GM23338 (cell line): ENCODE measurements at regions not wholly inside any gene's neighbourhood (a gene's known extent, or its start where the extent isn't known, plus 50 kb on each side); places are given as distances from the start of the nearest gene placed in this dataset.

Experiments
- ATAC-seq: fragments of 200-7000 bp; cut with Tn5 transposase; 3 replicates; pipeline ENCODE4 v1.9.1; 2020
- DNase-seq: peaks from one replicate; pipeline ENCODE4 v3.0.0-alpha.2; 2015; ENCODE audit warnings: low spot score
- H2AFZ ChIP-seq: fragments of 200-600 bp; sonication (generic); 2 replicates; pipeline ENCODE4 v1.8.0; 2016; ENCODE audit warnings: antibody characterized with exemption, mild to moderate bottlenecking, moderate library complexity
- H3F3A ChIP-seq: fragments of 200-600 bp; sonication (generic); replicated peaks from 2 replicates; pipeline ENCODE4 v1.8.0; 2017; ENCODE audit warnings: antibody characterized with exemption, mixed run types, low read depth
- H3K27ac ChIP-seq: fragments of 200-600 bp; sonication (generic); 2 replicates; pipeline ENCODE4 v1.6.1; 2016; ENCODE audit warnings: low read depth
- H3K27me3 ChIP-seq: fragments of 200-600 bp; sonication (generic); 2 replicates; pipeline ENCODE4 v1.8.0; 2016; ENCODE audit warnings: mild to moderate bottlenecking, mixed run types, moderate library complexity; ENCODE audit not compliant: insufficient read depth
- H3K36me3 ChIP-seq: fragments of 200-600 bp; sonication (generic); 2 replicates; pipeline ENCODE4 v1.8.0; 2016; ENCODE audit warnings: mild to moderate bottlenecking; ENCODE audit not compliant: insufficient read depth
- H3K4me1 ChIP-seq: fragments of 200-600 bp; sonication (generic); 2 replicates; pipeline ENCODE4 v1.8.0; 2016; ENCODE audit warnings: mild to moderate bottlenecking, moderate library complexity; ENCODE audit not compliant: insufficient read depth
- H3K4me2 ChIP-seq: fragments of 200-600 bp; sonication (generic); 2 replicates; pipeline ENCODE4 v1.7.1; 2017; ENCODE audit warnings: mixed run types
- H3K4me3 ChIP-seq: fragments of 200-600 bp; sonication (generic); 2 replicates; pipeline ENCODE4 v1.6.1; 2016; ENCODE audit warnings: mixed run types
- H3K79me2 ChIP-seq: fragments of 200-600 bp; sonication (generic); replicated peaks from 2 replicates; pipeline ENCODE4 v1.8.0; 2017; ENCODE audit warnings: mild to moderate bottlenecking; ENCODE audit not compliant: insufficient read depth
- H3K9me2 ChIP-seq: fragments of 200-600 bp; sonication (generic); 2 replicates; pipeline ENCODE4 v1.8.0; 2017; ENCODE audit not compliant: insufficient read depth
- H4K20me1 ChIP-seq: fragments of 200-600 bp; sonication (generic); replicated peaks from 2 replicates; pipeline ENCODE4 v1.8.0; 2017; ENCODE audit warnings: mild to moderate bottlenecking; ENCODE audit not compliant: insufficient read depth
- H3K27ac Mint-ChIP-seq: 2 replicates; pipeline ENCODE4 v1.8.0; 2020; ENCODE audit warnings: inconsistent platforms, mild to moderate bottlenecking, moderate library complexity, mixed read lengths
- H3K27me3 Mint-ChIP-seq: 3 replicates; pipeline ENCODE4 v1.8.0; 2022; ENCODE audit warnings: low read depth, mild to moderate bottlenecking, moderate library complexity, mixed read lengths, inconsistent platforms; ENCODE audit not compliant: insufficient read depth, poor library complexity
- H3K36me3 Mint-ChIP-seq: 3 replicates; pipeline ENCODE4 v1.8.0; 2021; ENCODE audit warnings: low read depth, mild to moderate bottlenecking, inconsistent platforms, moderate library complexity, mixed read lengths
- H3K4me1 Mint-ChIP-seq: 3 replicates; pipeline ENCODE4 v1.8.0; 2020; ENCODE audit warnings: mild to moderate bottlenecking, inconsistent platforms, mixed read lengths
- H3K4me3 Mint-ChIP-seq: 3 replicates; pipeline ENCODE4 v1.8.0; 2021; ENCODE audit warnings: moderate library complexity, mild to moderate bottlenecking, inconsistent platforms, mixed read lengths
- H3K9me3 Mint-ChIP-seq: 3 replicates; pipeline ENCODE4 v1.8.0; 2020; ENCODE audit warnings: moderate library complexity, mild to moderate bottlenecking, inconsistent platforms, mixed read lengths
- CREB1 ChIP-seq: fragments of 250-450 bp; sonication (Bioruptor Pico); IDR thresholded peaks from 2 replicates; pipeline ENCODE4 v1.5.0; 2020; ENCODE audit warnings: low read depth, mild to moderate bottlenecking, moderate library complexity
- EZH2 ChIP-seq: fragments of 200-600 bp; sonication (generic); IDR thresholded peaks from one replicate; pipeline ENCODE4 v1.8.0; 2017; ENCODE audit warnings: antibody characterized with exemption, mild to moderate bottlenecking, low read depth; ENCODE audit not compliant: unreplicated experiment
- EZH2phosphoT487 ChIP-seq: fragments of 200-600 bp; sonication (generic); IDR thresholded peaks from one replicate; pipeline ENCODE4 v1.8.1; 2018; ENCODE audit warnings: antibody characterized with exemption; ENCODE audit not compliant: unreplicated experiment
- JUNB ChIP-seq: IDR thresholded peaks from one replicate; pipeline ENCODE4 v1.6.1; 2016; ENCODE audit warnings: antibody characterized with exemption; ENCODE audit not compliant: unreplicated experiment
- NANOG ChIP-seq: IDR thresholded peaks from 2 replicates; pipeline ENCODE4 v1.6.1; 2016; ENCODE audit warnings: antibody characterized with exemption, borderline replicate concordance
- POLR2AphosphoS5 ChIP-seq: IDR thresholded peaks from 2 replicates; pipeline ENCODE4 v1.6.1; 2016; ENCODE audit warnings: antibody characterized with exemption, low read depth
- STAT1 ChIP-seq: IDR thresholded peaks from one replicate; pipeline ENCODE4 v1.6.1; 2016; ENCODE audit warnings: antibody characterized with exemption; ENCODE audit not compliant: unreplicated experiment
- ZNF114 ChIP-seq: fragments of 250-450 bp; sonication (Bioruptor Pico); IDR thresholded peaks from 2 replicates; pipeline ENCODE4 v1.5.0; 2020; ENCODE audit warnings: mild to moderate bottlenecking, moderate library complexity
- ZNF331 ChIP-seq: fragments of 250-450 bp; sonication (Bioruptor Pico); IDR thresholded peaks from 2 replicates; pipeline ENCODE4 v1.5.0; 2020; ENCODE audit warnings: low read depth, mild to moderate bottlenecking, moderate library complexity
- TF ChIP-seq, protein P1 (sequence below): fragments of 250-450 bp; sonication (Bioruptor Pico); IDR thresholded peaks from 2 replicates; pipeline ENCODE4 v1.5.0; 2020; ENCODE audit warnings: mild to moderate bottlenecking, moderate library complexity
- TF ChIP-seq, protein P2 (sequence below), 2 experiments: fragments of 200-600 bp in 1 of 2; sonication (generic) in 1 of 2; conservative IDR thresholded peaks; 2 replicates each; pipeline versions ENCODE4 v1.5.1 to v1.6.1; 2016 to 2017; ENCODE audit warnings: antibody characterized with exemption in 2 of 2, low read depth in 2 of 2, mild to moderate bottlenecking in 2 of 2, moderate library complexity in 1 of 2
- TF ChIP-seq, protein P3 (sequence below): IDR thresholded peaks from 2 replicates; pipeline ENCODE4 v1.6.1; 2016; ENCODE audit warnings: antibody characterized with exemption
- TF ChIP-seq, protein P4 (sequence below): IDR thresholded peaks from one replicate; pipeline ENCODE4 v1.6.1; 2018; ENCODE audit warnings: antibody characterized with exemption; ENCODE audit not compliant: unreplicated experiment

DNA sequence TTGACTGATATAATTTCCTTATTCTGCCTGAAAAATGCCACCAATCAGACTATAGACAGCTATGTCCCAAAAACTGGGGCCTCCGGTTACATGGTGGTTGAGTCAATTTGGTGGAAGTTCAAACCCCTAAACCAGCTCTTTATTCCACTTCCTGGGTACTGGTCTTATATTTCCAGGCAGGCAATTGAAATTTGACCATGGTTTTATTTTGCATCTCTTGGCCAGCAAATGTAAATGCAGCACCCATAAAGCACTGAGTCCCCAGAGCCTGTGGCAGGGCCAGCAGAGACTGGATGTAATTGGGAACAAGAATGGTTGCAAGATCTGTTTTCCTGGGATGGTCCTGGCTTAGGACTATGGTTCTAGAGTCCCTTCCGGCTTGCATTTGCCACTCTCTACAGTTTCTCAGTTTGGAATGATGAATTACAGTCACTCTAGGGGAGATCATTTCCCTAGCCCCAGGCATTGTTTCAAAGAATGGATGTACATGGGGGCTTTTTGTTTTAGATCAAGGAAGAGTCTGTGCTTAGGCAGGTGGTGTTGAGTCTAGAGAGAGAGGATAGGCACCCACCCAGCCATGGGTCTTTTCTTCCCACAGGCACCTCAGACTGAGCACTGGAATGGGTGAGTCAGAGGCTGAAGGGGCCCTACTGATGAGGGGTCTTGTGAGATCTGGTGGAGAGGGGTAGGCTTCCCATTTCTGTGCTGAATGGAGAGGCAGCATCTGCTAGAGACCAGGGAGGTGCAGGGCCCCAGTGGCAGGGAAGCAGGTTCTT lies 108.4 kb upstream of the CDC42EP3 start:
- Histone ChIP-seq H3K9me2 (no peaks in the 10 kb centered on the region), H4K20me1 (no peaks in the 10 kb centered on the region), H3K4me3 (no peak overlapping the region), H3K4me2 (no peak overlapping the region), H3K27ac (no peak overlapping the region), H3K36me3 (no peaks in the 10 kb centered on the region), H3F3A (no peaks in the 10 kb centered on the region), H2AFZ (no peak overlapping the region), H3K79me2 (no peaks in the 10 kb centered on the region), H3K27me3 (no peaks in the 10 kb centered on the region), H3K4me1 (no peaks in the 10 kb centered on the region)
- peaks cover 4% of the 10 kb centered on the region for H3K27me3 Mint-ChIP-seq
- H3K36me3 Mint-ChIP-seq, result peaks cover 8% of the 10 kb centered on the region
- peaks cover 10% of the 10 kb centered on the region for H3K9me3 Mint-ChIP-seq
- no peak for TF ChIP-seq ZNF331
- no peak for TF ChIP-seq CREB1 (CRISPR knock-in tag)
- TF ChIP-seq EZH2, result no peak
- no peak for TF ChIP-seq STAT1
- TF ChIP-seq, protein P1, sequence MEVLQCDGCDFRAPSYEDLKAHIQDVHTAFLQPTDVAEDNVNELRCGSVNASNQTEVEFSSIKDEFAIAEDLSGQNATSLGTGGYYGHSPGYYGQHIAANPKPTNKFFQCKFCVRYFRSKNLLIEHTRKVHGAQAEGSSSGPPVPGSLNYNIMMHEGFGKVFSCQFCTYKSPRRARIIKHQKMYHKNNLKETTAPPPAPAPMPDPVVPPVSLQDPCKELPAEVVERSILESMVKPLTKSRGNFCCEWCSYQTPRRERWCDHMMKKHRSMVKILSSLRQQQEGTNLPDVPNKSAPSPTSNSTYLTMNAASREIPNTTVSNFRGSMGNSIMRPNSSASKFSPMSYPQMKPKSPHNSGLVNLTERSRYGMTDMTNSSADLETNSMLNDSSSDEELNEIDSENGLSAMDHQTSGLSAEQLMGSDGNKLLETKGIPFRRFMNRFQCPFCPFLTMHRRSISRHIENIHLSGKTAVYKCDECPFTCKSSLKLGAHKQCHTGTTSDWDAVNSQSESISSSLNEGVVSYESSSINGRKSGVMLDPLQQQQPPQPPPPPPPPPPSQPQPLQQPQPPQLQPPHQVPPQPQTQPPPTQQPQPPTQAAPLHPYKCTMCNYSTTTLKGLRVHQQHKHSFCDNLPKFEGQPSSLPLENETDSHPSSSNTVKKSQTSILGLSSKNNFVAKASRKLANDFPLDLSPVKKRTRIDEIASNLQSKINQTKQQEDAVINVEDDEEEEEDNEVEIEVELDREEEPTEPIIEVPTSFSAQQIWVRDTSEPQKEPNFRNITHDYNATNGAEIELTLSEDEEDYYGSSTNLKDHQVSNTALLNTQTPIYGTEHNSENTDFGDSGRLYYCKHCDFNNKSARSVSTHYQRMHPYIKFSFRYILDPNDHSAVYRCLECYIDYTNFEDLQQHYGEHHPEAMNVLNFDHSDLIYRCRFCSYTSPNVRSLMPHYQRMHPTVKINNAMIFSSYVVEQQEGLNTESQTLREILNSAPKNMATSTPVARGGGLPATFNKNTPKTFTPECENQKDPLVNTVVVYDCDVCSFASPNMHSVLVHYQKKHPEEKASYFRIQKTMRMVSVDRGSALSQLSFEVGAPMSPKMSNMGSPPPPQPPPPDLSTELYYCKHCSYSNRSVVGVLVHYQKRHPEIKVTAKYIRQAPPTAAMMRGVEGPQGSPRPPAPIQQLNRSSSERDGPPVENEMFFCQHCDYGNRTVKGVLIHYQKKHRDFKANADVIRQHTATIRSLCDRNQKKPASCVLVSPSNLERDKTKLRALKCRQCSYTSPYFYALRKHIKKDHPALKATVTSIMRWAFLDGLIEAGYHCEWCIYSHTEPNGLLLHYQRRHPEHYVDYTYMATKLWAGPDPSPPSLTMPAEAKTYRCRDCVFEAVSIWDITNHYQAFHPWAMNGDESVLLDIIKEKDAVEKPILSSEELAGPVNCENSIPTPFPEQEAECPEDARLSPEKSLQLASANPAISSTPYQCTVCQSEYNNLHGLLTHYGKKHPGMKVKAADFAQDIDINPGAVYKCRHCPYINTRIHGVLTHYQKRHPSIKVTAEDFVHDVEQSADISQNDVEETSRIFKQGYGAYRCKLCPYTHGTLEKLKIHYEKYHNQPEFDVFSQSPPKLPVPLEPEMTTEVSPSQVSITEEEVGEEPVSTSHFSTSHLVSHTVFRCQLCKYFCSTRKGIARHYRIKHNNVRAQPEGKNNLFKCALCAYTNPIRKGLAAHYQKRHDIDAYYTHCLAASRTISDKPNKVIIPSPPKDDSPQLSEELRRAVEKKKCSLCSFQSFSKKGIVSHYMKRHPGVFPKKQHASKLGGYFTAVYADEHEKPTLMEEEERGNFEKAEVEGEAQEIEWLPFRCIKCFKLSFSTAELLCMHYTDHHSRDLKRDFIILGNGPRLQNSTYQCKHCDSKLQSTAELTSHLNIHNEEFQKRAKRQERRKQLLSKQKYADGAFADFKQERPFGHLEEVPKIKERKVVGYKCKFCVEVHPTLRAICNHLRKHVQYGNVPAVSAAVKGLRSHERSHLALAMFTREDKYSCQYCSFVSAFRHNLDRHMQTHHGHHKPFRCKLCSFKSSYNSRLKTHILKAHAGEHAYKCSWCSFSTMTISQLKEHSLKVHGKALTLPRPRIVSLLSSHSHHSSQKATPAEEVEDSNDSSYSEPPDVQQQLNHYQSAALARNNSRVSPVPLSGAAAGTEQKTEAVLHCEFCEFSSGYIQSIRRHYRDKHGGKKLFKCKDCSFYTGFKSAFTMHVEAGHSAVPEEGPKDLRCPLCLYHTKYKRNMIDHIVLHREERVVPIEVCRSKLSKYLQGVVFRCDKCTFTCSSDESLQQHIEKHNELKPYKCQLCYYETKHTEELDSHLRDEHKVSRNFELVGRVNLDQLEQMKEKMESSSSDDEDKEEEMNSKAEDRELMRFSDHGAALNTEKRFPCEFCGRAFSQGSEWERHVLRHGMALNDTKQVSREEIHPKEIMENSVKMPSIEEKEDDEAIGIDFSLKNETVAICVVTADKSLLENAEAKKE (CRISPR knock-in tag), result no peak
- TF ChIP-seq, protein P2, sequence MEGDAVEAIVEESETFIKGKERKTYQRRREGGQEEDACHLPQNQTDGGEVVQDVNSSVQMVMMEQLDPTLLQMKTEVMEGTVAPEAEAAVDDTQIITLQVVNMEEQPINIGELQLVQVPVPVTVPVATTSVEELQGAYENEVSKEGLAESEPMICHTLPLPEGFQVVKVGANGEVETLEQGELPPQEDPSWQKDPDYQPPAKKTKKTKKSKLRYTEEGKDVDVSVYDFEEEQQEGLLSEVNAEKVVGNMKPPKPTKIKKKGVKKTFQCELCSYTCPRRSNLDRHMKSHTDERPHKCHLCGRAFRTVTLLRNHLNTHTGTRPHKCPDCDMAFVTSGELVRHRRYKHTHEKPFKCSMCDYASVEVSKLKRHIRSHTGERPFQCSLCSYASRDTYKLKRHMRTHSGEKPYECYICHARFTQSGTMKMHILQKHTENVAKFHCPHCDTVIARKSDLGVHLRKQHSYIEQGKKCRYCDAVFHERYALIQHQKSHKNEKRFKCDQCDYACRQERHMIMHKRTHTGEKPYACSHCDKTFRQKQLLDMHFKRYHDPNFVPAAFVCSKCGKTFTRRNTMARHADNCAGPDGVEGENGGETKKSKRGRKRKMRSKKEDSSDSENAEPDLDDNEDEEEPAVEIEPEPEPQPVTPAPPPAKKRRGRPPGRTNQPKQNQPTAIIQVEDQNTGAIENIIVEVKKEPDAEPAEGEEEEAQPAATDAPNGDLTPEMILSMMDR (conservative IDR thresholded peaks at IDR 0.05; ENCODE audit: low read depth in 2 of 2), result no peak
- TF ChIP-seq, protein P3, sequence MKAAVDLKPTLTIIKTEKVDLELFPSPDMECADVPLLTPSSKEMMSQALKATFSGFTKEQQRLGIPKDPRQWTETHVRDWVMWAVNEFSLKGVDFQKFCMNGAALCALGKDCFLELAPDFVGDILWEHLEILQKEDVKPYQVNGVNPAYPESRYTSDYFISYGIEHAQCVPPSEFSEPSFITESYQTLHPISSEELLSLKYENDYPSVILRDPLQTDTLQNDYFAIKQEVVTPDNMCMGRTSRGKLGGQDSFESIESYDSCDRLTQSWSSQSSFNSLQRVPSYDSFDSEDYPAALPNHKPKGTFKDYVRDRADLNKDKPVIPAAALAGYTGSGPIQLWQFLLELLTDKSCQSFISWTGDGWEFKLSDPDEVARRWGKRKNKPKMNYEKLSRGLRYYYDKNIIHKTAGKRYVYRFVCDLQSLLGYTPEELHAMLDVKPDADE, result no peak
- TF ChIP-seq JUNB, result no peak
- no peak for TF ChIP-seq POLR2AphosphoS5
- no peak for TF ChIP-seq EZH2phosphoT487
- no peak for TF ChIP-seq NANOG
- TF ChIP-seq, protein P4, sequence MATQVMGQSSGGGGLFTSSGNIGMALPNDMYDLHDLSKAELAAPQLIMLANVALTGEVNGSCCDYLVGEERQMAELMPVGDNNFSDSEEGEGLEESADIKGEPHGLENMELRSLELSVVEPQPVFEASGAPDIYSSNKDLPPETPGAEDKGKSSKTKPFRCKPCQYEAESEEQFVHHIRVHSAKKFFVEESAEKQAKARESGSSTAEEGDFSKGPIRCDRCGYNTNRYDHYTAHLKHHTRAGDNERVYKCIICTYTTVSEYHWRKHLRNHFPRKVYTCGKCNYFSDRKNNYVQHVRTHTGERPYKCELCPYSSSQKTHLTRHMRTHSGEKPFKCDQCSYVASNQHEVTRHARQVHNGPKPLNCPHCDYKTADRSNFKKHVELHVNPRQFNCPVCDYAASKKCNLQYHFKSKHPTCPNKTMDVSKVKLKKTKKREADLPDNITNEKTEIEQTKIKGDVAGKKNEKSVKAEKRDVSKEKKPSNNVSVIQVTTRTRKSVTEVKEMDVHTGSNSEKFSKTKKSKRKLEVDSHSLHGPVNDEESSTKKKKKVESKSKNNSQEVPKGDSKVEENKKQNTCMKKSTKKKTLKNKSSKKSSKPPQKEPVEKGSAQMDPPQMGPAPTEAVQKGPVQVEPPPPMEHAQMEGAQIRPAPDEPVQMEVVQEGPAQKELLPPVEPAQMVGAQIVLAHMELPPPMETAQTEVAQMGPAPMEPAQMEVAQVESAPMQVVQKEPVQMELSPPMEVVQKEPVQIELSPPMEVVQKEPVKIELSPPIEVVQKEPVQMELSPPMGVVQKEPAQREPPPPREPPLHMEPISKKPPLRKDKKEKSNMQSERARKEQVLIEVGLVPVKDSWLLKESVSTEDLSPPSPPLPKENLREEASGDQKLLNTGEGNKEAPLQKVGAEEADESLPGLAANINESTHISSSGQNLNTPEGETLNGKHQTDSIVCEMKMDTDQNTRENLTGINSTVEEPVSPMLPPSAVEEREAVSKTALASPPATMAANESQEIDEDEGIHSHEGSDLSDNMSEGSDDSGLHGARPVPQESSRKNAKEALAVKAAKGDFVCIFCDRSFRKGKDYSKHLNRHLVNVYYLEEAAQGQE, result no peak
- no peak for TF ChIP-seq ZNF114 (CRISPR knock-in tag)
- DNase-seq (no peak), ATAC-seq (no peak)
- H3K4me3 Mint-ChIP-seq, result no peak overlapping the region
- H3K27ac Mint-ChIP-seq, result no peak overlapping the region
- peaks cover 8% of the 10 kb centered on the region; the same call in 2 of the 3 replicates for H3K4me1 Mint-ChIP-seq
